H9 (cell line): ENCODE measurements at regions not wholly inside any gene's neighbourhood (a gene's known extent, or its start where the extent isn't known, plus 50 kb on each side); places are given as distances from the start of the nearest gene placed in this dataset.
A peak's percentile ranks its signal among the peaks of the same experiment; 100 is the strongest.

Experiments used
- DNase-seq: peaks from one replicate; pipeline ENCODE4 v3.0.0-alpha.2; 2017
- H2AFZ ChIP-seq: one replicate; pipeline ENCODE4 v1.6.1; 2013; ENCODE audit warnings: mild to moderate bottlenecking, low read length, control low read depth, moderate library complexity
- H2AK5ac ChIP-seq: 2 replicates; pipeline ENCODE4 v1.6.1; 2013; ENCODE audit warnings: low read length, control low read depth, mixed read lengths; ENCODE audit not compliant: insufficient read length
- H2BK120ac ChIP-seq: one replicate; pipeline ENCODE4 v1.6.1; 2013; ENCODE audit warnings: low read depth, mild to moderate bottlenecking, low read length, control low read depth, inconsistent platforms; ENCODE audit not compliant: poor library complexity, severe bottlenecking
- H2BK12ac ChIP-seq: 2 replicates; pipeline ENCODE4 v1.6.1; 2013; ENCODE audit warnings: low read length, control low read depth, mixed read lengths, low read depth; ENCODE audit not compliant: insufficient read length
- H2BK15ac ChIP-seq: 2 replicates; pipeline ENCODE4 v1.6.1; 2013; ENCODE audit warnings: low read depth, low read length, control low read depth
- H2BK20ac ChIP-seq: one replicate; pipeline ENCODE4 v1.6.1; 2013; ENCODE audit warnings: low read depth, mild to moderate bottlenecking, low read length, control low read depth, inconsistent platforms; ENCODE audit not compliant: poor library complexity, severe bottlenecking
- H2BK5ac ChIP-seq: 2 replicates; pipeline ENCODE4 v1.6.1; 2013; ENCODE audit warnings: low read length, control low read depth, mixed read lengths; ENCODE audit not compliant: insufficient read length
- H3K14ac ChIP-seq: 2 replicates; pipeline ENCODE4 v1.6.1; 2013; ENCODE audit warnings: low read length, control low read depth; ENCODE audit not compliant: insufficient read depth
- H3K18ac ChIP-seq: 2 replicates; pipeline ENCODE4 v1.6.1; 2013; ENCODE audit warnings: low read depth, mild to moderate bottlenecking, mixed read lengths, low read length, control low read depth; ENCODE audit not compliant: insufficient read length
- H3K23ac ChIP-seq: 2 replicates; pipeline ENCODE4 v1.6.1; 2013; ENCODE audit warnings: low read length, control low read depth, mixed read lengths, low read depth; ENCODE audit not compliant: insufficient read length
- H3K23me2 ChIP-seq: 2 replicates; pipeline ENCODE4 v1.6.1; 2013; ENCODE audit warnings: low read depth, mild to moderate bottlenecking, mixed read lengths, low read length, control low read depth; ENCODE audit not compliant: insufficient read length, poor library complexity, severe bottlenecking
- H3K27ac ChIP-seq: 2 replicates; pipeline ENCODE4 v1.5.1; 2013; ENCODE audit warnings: low read length, control low read depth, mixed read lengths, low read depth; ENCODE audit not compliant: insufficient read length
- H3K27me3 ChIP-seq: 2 replicates; pipeline ENCODE4 v1.6.1; 2013; ENCODE audit warnings: low read length, control low read depth, inconsistent platforms; ENCODE audit not compliant: insufficient read depth
- H3K4ac ChIP-seq: 2 replicates; pipeline ENCODE4 v1.6.1; 2013; ENCODE audit warnings: low read depth, mild to moderate bottlenecking, control low read depth, inconsistent platforms, low read length, moderate library complexity
- H3K4me1 ChIP-seq: 2 replicates; pipeline ENCODE4 v1.6.1; 2013; ENCODE audit warnings: low read length, control low read depth, inconsistent platforms; ENCODE audit not compliant: insufficient read depth
- H3K4me2 ChIP-seq: 2 replicates; pipeline ENCODE4 v1.6.1; 2013; ENCODE audit warnings: low read length, control low read depth, mixed read lengths; ENCODE audit not compliant: insufficient read length, insufficient read depth
- H3K56ac ChIP-seq: 2 replicates; pipeline ENCODE4 v1.6.1; 2013; ENCODE audit warnings: low read depth, mild to moderate bottlenecking, mixed read lengths, low read length, control low read depth; ENCODE audit not compliant: insufficient read length
- H3K79me1 ChIP-seq: 2 replicates; pipeline ENCODE4 v1.6.1; 2013; ENCODE audit warnings: low read depth, mild to moderate bottlenecking, moderate library complexity, low read length, control low read depth, inconsistent platforms; ENCODE audit not compliant: insufficient read depth, poor library complexity, severe bottlenecking
- H3K79me2 ChIP-seq: 2 replicates; pipeline ENCODE4 v1.6.1; 2013; ENCODE audit warnings: low read length, control low read depth, inconsistent platforms; ENCODE audit not compliant: insufficient read depth
- H3K9ac ChIP-seq: 2 replicates; pipeline ENCODE4 v1.6.1; 2013; ENCODE audit warnings: low read length, control low read depth, mixed read lengths; ENCODE audit not compliant: insufficient read length; ENCODE audit errors: extremely low read depth
- H3K9me3 ChIP-seq: one replicate; pipeline ENCODE4 v1.6.1; 2013; ENCODE audit warnings: low read depth, low read length, inconsistent platforms; ENCODE audit not compliant: control insufficient read depth
- H3T11ph ChIP-seq: one replicate; pipeline ENCODE4 v1.6.1; 2013; ENCODE audit warnings: mild to moderate bottlenecking, low read length, control low read depth, inconsistent platforms
- H4K20me1 ChIP-seq: one replicate; pipeline ENCODE4 v1.6.1; 2013; ENCODE audit not compliant: control insufficient read depth, insufficient read length, insufficient read depth
- H4K5ac ChIP-seq: 2 replicates; pipeline ENCODE4 v1.6.1; 2013; ENCODE audit warnings: low read depth, mild to moderate bottlenecking, mixed read lengths, low read length, control low read depth; ENCODE audit not compliant: insufficient read length
- H4K8ac ChIP-seq: replicated peaks from 2 replicates; pipeline ENCODE4 v1.6.1; 2013; ENCODE audit warnings: low read length, control low read depth, mixed read lengths, low read depth; ENCODE audit not compliant: insufficient read length
- H4K91ac ChIP-seq: 2 replicates; pipeline ENCODE4 v1.6.1; 2013; ENCODE audit warnings: low read depth, mild to moderate bottlenecking, moderate library complexity, mixed read lengths, low read length, control low read depth; ENCODE audit not compliant: insufficient read length
- H3K27ac Mint-ChIP-seq, 3 experiments: 2 replicates in 2 of 3; 3 replicates in 1 of 3; pipeline ENCODE4 v1.8.0; 2020 to 2021; ENCODE audit warnings: mixed read lengths in 3 of 3, mild to moderate bottlenecking in 1 of 3, moderate library complexity in 1 of 3
- H3K27me3 Mint-ChIP-seq: 2 replicates; pipeline ENCODE4 v1.8.0; 2021; ENCODE audit warnings: low read depth, mild to moderate bottlenecking, moderate library complexity, mixed read lengths
- H3K36me3 Mint-ChIP-seq, 3 experiments: 2 replicates in 2 of 3; 3 replicates in 1 of 3; pipeline ENCODE4 v1.8.0; 2020 to 2021; ENCODE audit warnings: low read depth in 3 of 3, mixed read lengths in 3 of 3; ENCODE audit not compliant: insufficient read depth in 1 of 3
- H3K4me1 Mint-ChIP-seq, 2 experiments: 2 replicates each; pipeline ENCODE4 v1.8.0; 2020; ENCODE audit warnings: mixed read lengths in 2 of 2
- H3K4me3 Mint-ChIP-seq, 2 experiments: 2 replicates in 1 of 2; 3 replicates in 1 of 2; pipeline ENCODE4 v1.8.0; 2020 to 2021; ENCODE audit warnings: mild to moderate bottlenecking in 2 of 2, mixed read lengths in 2 of 2, moderate library complexity in 1 of 2
- H3K9me3 Mint-ChIP-seq, 2 experiments: 2 replicates in 1 of 2; 3 replicates in 1 of 2; pipeline ENCODE4 v1.8.0; 2020; ENCODE audit warnings: mild to moderate bottlenecking in 2 of 2, mixed read lengths in 2 of 2, moderate library complexity in 1 of 2
- CTCF ChIP-seq: fragments of 200-600 bp; sonication (generic); conservative IDR thresholded peaks from 3 replicates; pipeline ENCODE4 v1.8.0; 2021; ENCODE audit warnings: antibody characterized with exemption, mild to moderate bottlenecking
- WGBS: extraction: QIAGEN DNeasy Blood & Tissue Kit; methylation state at CpG from one replicate; pipeline ENCODE4 v1.1.7; 2013; ENCODE audit warnings: missing lambda C conversion rate, low lambda C conversion rate, mixed read lengths; ENCODE audit not compliant: insufficient read length; ENCODE audit errors: extremely low coverage; 5-methylcytosine and 5-hydroxymethylcytosine counted together

DNA sequence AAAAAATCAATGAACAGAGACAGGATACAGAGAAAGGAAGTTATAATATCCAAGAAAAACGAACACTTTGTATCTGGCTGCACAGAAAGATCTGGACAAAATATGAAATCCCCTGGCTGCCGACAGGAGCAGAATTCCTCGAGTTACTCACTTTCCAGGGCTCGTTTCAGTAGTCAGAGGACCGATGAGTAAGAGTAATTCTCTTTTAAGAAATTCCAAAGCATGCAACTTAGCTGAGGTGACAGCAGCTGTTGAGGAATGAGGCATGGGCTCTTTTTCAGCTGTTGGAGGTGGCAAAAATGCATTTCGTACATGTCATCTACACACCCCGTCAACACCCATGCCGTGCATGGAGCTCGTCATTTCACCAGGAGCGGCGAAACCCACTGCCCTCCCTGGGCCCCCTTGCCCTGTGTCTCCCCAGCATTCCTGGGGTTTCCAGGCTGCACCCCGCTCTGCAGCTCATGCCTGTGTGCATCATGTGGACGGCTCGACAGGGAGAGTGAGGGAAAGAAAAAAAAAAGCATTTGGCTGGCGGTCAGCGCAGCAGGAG, 210.8 kb upstream of the SMIM21 start:
- no peak overlapping the region for H4K91ac ChIP-seq
- H3K23me2 ChIP-seq, result no peaks in the 10 kb centered on the region
- H3K27ac ChIP-seq, result no peak overlapping the region
- no peaks in the 10 kb centered on the region for H3K79me2 ChIP-seq
- Mint-ChIP-seq H3K27me3 (peaks cover 36% of the 10 kb centered on the region), H3K9me3 (no peaks in the 10 kb centered on the region; a peak in 2 of 5 replicates), H3K4me1 (peaks cover 17% of the 10 kb centered on the region in 2 experiments), H3K36me3 (0 out of 7 replicates have a peak, but pooled peaks cover 0 to 2% (median 0%) of the 10 kb centered on the region in 3 experiments), H3K4me3 (peak overlapping the region in 1 of 2 experiments; percentile 59; a peak in 2 of 5 replicates), H3K27ac (peak overlapping the region in 2 of 3 experiments; percentile 30 to 86; a peak in 2 of 7 replicates)
- no peak overlapping the region for H2AK5ac ChIP-seq
- H3K4me1 ChIP-seq, result no peaks in the 10 kb centered on the region; the same call in 1 of the 2 replicates
- DNase-seq, result no peak
- no peaks in the 10 kb centered on the region for H4K20me1 ChIP-seq
- no peak overlapping the region for H3K23ac ChIP-seq
- no peaks in the 10 kb centered on the region for H3K27me3 ChIP-seq
- no peak for TF ChIP-seq CTCF
- H2BK20ac ChIP-seq, result no peak overlapping the region
- no peak overlapping the region for H3K9ac ChIP-seq
- no peak overlapping the region for H2BK120ac ChIP-seq
- H2BK5ac ChIP-seq, result no peak overlapping the region
- no peak overlapping the region for H2BK15ac ChIP-seq
- peak overlapping the region; percentile 5 for H3K4me2 ChIP-seq
- WGBS, result no CpG with 5 or more reads among the region's 16 CpGs
- H3K56ac ChIP-seq, result no peak overlapping the region
- no peak overlapping the region for H3T11ph ChIP-seq
- H3K18ac ChIP-seq, result peak overlapping the region; percentile 28
- H4K8ac ChIP-seq, result no peak overlapping the region
- H3K4ac ChIP-seq, result no peak overlapping the region
- H2BK12ac ChIP-seq, result no peak overlapping the region
- H3K79me1 ChIP-seq, result no peaks in the 10 kb centered on the region
- H3K9me3 ChIP-seq, result no peaks in the 10 kb centered on the region
- no peak overlapping the region for H2AFZ ChIP-seq
- H3K14ac ChIP-seq, result no peak overlapping the region
- H4K5ac ChIP-seq, result no peak overlapping the region
